OCI-LY1 (cell line): ENCODE measurements at regions not wholly inside any gene's neighbourhood (a gene's known extent, or its start where the extent isn't known, plus 50 kb on each side); places are given as distances from the start of the nearest gene placed in this dataset.

Source experiments
- EZH2 ChIP-seq: fragments of 200-600 bp; sonication (generic), shearing (Covaris generic); IDR thresholded peaks from 2 replicates; pipeline ENCODE4 v1.8.0; 2017; ENCODE audit warnings: borderline replicate concordance, mixed run types, mild to moderate bottlenecking, antibody characterized with exemption, low read length, moderate library complexity, mixed read lengths
- TF ChIP-seq, protein P1 (sequence below): fragments of 200-600 bp; sonication (generic), shearing (Covaris generic); IDR thresholded peaks from 2 replicates; pipeline ENCODE4 v1.5.1; 2017; ENCODE audit warnings: mild to moderate bottlenecking, antibody characterized with exemption, low read length, moderate library complexity, mixed read lengths

DNA sequence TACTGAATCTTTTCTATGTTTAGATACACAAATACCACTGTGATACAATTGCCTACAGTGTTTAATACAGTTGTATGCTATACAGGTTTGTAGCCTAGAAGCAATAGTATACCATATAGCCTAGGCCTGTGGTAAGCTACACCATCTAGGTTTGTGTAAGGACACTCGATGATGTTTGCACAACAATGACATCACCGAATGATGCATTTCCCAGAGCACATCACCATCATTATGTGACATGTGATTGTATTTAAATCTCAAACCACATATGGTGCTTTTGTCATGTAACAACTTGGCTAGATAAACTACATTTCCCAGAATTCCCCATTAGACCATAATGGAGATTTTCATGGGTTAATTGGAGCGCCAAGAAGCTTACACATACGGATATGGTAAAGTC is 128.4 kb upstream of the CPNE8 start:
- TF ChIP-seq, protein P1, sequence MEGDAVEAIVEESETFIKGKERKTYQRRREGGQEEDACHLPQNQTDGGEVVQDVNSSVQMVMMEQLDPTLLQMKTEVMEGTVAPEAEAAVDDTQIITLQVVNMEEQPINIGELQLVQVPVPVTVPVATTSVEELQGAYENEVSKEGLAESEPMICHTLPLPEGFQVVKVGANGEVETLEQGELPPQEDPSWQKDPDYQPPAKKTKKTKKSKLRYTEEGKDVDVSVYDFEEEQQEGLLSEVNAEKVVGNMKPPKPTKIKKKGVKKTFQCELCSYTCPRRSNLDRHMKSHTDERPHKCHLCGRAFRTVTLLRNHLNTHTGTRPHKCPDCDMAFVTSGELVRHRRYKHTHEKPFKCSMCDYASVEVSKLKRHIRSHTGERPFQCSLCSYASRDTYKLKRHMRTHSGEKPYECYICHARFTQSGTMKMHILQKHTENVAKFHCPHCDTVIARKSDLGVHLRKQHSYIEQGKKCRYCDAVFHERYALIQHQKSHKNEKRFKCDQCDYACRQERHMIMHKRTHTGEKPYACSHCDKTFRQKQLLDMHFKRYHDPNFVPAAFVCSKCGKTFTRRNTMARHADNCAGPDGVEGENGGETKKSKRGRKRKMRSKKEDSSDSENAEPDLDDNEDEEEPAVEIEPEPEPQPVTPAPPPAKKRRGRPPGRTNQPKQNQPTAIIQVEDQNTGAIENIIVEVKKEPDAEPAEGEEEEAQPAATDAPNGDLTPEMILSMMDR: no peak
- no peak for TF ChIP-seq EZH2
